Keratinocyte (primary cell): ENCODE measurements at regions not wholly inside any gene's neighbourhood (a gene's known extent, or its start where the extent isn't known, plus 50 kb on each side); places are given as distances from the start of the nearest gene placed in this dataset.

ENCODE experiments used
- EZH2 ChIP-seq: IDR thresholded peaks from one replicate; pipeline ENCODE4 v1.6.1; 2012; ENCODE audit warnings: inconsistent platforms, mild to moderate bottlenecking, low read length, moderate library complexity
- TF ChIP-seq, protein P1 (sequence below), 3 experiments: IDR thresholded peaks in 1 of 3; conservative IDR thresholded peaks in 1 of 3; optimal IDR thresholded peaks in 1 of 3; 2 replicates in 2 of 3; 3 replicates in 1 of 3; pipeline versions ENCODE3 to v1.5.1; 2011; ENCODE audit warnings: low read length in 3 of 3, mild to moderate bottlenecking in 3 of 3, moderate library complexity in 2 of 3, control low read depth in 1 of 3, inconsistent platforms in 1 of 3; ENCODE audit not compliant: insufficient read depth in 2 of 3; ENCODE audit errors: extremely low read depth in 1 of 3

DNA sequence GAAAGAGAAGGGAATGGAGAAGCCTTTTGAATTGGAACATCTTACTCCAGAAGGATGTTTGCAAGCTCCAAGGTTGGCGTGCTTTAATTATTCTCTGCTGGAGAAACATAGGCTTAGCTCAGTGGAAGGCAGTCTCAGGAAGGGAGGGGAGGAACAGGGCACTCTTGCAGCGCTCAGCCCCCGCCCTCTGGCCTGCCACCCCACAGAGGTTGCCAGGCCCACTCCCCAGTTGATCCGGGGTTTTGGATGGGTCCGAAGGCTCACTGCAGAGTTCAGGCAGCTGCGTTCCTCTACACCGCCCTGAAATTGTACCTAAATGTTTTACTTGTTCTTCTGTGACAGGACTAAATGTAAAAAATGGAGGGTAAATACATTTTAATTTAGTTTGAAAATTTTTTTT, 155.2 kb upstream of the DTNBP1 start:
- TF ChIP-seq, protein P1, sequence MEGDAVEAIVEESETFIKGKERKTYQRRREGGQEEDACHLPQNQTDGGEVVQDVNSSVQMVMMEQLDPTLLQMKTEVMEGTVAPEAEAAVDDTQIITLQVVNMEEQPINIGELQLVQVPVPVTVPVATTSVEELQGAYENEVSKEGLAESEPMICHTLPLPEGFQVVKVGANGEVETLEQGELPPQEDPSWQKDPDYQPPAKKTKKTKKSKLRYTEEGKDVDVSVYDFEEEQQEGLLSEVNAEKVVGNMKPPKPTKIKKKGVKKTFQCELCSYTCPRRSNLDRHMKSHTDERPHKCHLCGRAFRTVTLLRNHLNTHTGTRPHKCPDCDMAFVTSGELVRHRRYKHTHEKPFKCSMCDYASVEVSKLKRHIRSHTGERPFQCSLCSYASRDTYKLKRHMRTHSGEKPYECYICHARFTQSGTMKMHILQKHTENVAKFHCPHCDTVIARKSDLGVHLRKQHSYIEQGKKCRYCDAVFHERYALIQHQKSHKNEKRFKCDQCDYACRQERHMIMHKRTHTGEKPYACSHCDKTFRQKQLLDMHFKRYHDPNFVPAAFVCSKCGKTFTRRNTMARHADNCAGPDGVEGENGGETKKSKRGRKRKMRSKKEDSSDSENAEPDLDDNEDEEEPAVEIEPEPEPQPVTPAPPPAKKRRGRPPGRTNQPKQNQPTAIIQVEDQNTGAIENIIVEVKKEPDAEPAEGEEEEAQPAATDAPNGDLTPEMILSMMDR (optimal IDR thresholded peaks at IDR 0.05 in 1 of 3, IDR thresholded peaks at IDR 0.05 in 1 of 3, conservative IDR thresholded peaks at IDR 0.05 in 1 of 3; ENCODE audit: extremely low read depth in 1 of 3, insufficient read depth in 2 of 3, low read length in 3 of 3) = no peak
- no peak for TF ChIP-seq EZH2
